K562 (cell line): ENCODE measurements at regions not wholly inside any gene's neighbourhood (a gene's known extent, or its start where the extent isn't known, plus 50 kb on each side); places are given as distances from the start of the nearest gene placed in this dataset.

Source experiments
- ATAC-seq: fragments of 200-7000 bp; cut with Tn5 transposase; 3 replicates; pipeline ENCODE4 v1.9.1; 2020; ENCODE audit warnings: moderate library complexity
- BruUV-seq: library from RNA; stranded (reverse); fragments of 400-500 nt; replicated peaks from 2 replicates; lab custom pipeline; 2021; lab: Mats Ljungman, UMichigan
- CTCF ChIA-PET: fragments of 300-600 bp; formaldehyde crosslinking; extraction: SDS; loops from one replicate; lab custom pipeline; 2021; ENCODE audit warnings: low intra/inter-chr PET ratio; lab: Yijun Ruan, JAX
- POLR2A ChIA-PET: fragments of 300-600, 350-650 bp; sonication (Branson Sonifier 250); formaldehyde crosslinking; extraction: SDS; loops from one replicate; lab custom pipeline; 2021; ENCODE audit warnings: antibody characterized with exemption, inconsistent platforms; lab: Yijun Ruan, JAX
- DNase-seq, 4 experiments: peaks; one replicate each; pipeline versions ENCODE4 v3.0.0 to v3.0.0-alpha.2; 2011 to 2018; ENCODE audit warnings: low spot score in 3 of 4, mixed read lengths in 3 of 4; ENCODE audit errors: extremely low read depth in 1 of 4
- FAIRE-seq: peaks from 2 replicates; lab custom pipeline; 2011; peaks lifted over from hg19 to GRCh38; lab: Jason Lieb, UNC
- H2AFZ ChIP-seq: 2 replicates; pipeline ENCODE4 v1.6.0; 2011; ENCODE audit warnings: low read depth, low read length, control low read depth, inconsistent platforms
- H3K27ac ChIP-seq: fragments of 200-600 bp; 3 replicates; pipeline ENCODE4 v1.8.0; 2011; ENCODE audit warnings: low read depth, mild to moderate bottlenecking, control low read depth, inconsistent platforms, low read length, moderate library complexity, mixed read lengths; ENCODE audit errors: extremely low read depth
- H3K27me3 ChIP-seq, 2 experiments: fragments of 300-600 bp in 1 of 2; 2 replicates in 1 of 2; 3 replicates in 1 of 2; pipeline versions ENCODE4 v1.6.0 to v1.8.0; 2011; ENCODE audit warnings: inconsistent platforms in 2 of 2, low read length in 2 of 2, mild to moderate bottlenecking in 1 of 2, mixed read lengths in 1 of 2, moderate library complexity in 1 of 2; ENCODE audit not compliant: control insufficient read depth in 2 of 2, insufficient read depth in 2 of 2
- H3K36me3 ChIP-seq: fragments of 300-600 bp; 3 replicates; pipeline ENCODE4 v1.8.0; 2011; ENCODE audit warnings: mild to moderate bottlenecking, low read length, inconsistent platforms; ENCODE audit not compliant: control insufficient read depth, insufficient read depth
- H3K4me1 ChIP-seq, 2 experiments: fragments of 200-600 bp in 1 of 2; replicated peaks in 1 of 2; 2 replicates in 1 of 2; 3 replicates in 1 of 2; pipeline versions ENCODE4 v1.5.1 to v1.8.0; 2011; ENCODE audit warnings: inconsistent platforms in 2 of 2, low read length in 2 of 2, mild to moderate bottlenecking in 1 of 2, mixed read lengths in 1 of 2, moderate library complexity in 1 of 2; ENCODE audit not compliant: control insufficient read depth in 2 of 2, insufficient read depth in 2 of 2
- H3K4me2 ChIP-seq: 2 replicates; pipeline ENCODE4 v1.6.1; 2011; ENCODE audit warnings: low read length, control low read depth, inconsistent platforms, mixed read lengths; ENCODE audit not compliant: insufficient read depth
- H3K4me3 ChIP-seq: fragments of 200-600 bp; sonication (generic), shearing (Covaris generic); 2 replicates; pipeline ENCODE4 v1.5.1; 2016; ENCODE audit warnings: control low read depth, inconsistent platforms
- H3K79me2 ChIP-seq: fragments of 200-600 bp; 3 replicates; pipeline ENCODE4 v1.8.0; 2011; ENCODE audit warnings: low read length, inconsistent platforms; ENCODE audit not compliant: control insufficient read depth, insufficient read depth
- H3K9ac ChIP-seq, 2 experiments: 2 replicates each; pipeline versions ENCODE4 v1.6.0 to v1.6.1; 2011; ENCODE audit warnings: low read depth in 2 of 2, low read length in 2 of 2, control low read depth in 1 of 2, inconsistent platforms in 1 of 2, mild to moderate bottlenecking in 1 of 2, mixed read lengths in 1 of 2; ENCODE audit not compliant: insufficient read depth in 1 of 2
- H3K9me1 ChIP-seq: one replicate; pipeline ENCODE4 v1.6.0; 2011; ENCODE audit warnings: inconsistent platforms, mild to moderate bottlenecking, low read length, moderate library complexity; ENCODE audit not compliant: control insufficient read depth, insufficient read depth
- H3K9me3 ChIP-seq: replicated peaks from 2 replicates; pipeline ENCODE4 v1.5.1; 2011; ENCODE audit warnings: low read depth, low read length, inconsistent platforms; ENCODE audit not compliant: control insufficient read depth, insufficient read depth
- H4K20me1 ChIP-seq: replicated peaks from 2 replicates; pipeline ENCODE4 v1.6.1; 2011; ENCODE audit warnings: low read length, inconsistent platforms, mixed read lengths; ENCODE audit not compliant: control insufficient read depth, insufficient read depth
- NRF1 ChIP-seq, 2 experiments: fragments of 450-650 bp; IDR thresholded peaks in 1 of 2; conservative IDR thresholded peaks in 1 of 2; 2 replicates each; pipeline ENCODE4 v1.6.1; 2014; ENCODE audit warnings: mild to moderate bottlenecking in 2 of 2
- POLR2B ChIP-seq: fragments of 450-650 bp; IDR thresholded peaks from 2 replicates; pipeline ENCODE4 v1.6.1; 2018; ENCODE audit warnings: low read depth; ENCODE audit not compliant: partially characterized antibody
- SAFB ChIP-seq: fragments of 200-400 bp; formaldehyde crosslinking; IDR thresholded peaks from 2 replicates; pipeline ENCODE4 v1.6.1; 2017; ENCODE audit warnings: low read depth, low read length, borderline replicate concordance
- STAT5A ChIP-seq: IDR thresholded peaks from 2 replicates; pipeline ENCODE4 v1.6.1; 2012; ENCODE audit warnings: low read length, inconsistent platforms, borderline replicate concordance
- TEAD4 ChIP-seq, 2 experiments: sonication (generic) in 1 of 2; formaldehyde crosslinking in 1 of 2; IDR thresholded peaks; 2 replicates each; pipeline versions ENCODE4 v1.6.1 to v1.8.0; 2012 to 2022; ENCODE audit warnings: borderline replicate concordance in 1 of 2, inconsistent platforms in 1 of 2, low read length in 1 of 2, mild to moderate bottlenecking in 1 of 2, missing genetic modification reagents in 1 of 2
- ZC3H8 ChIP-seq: fragments of 450-650 bp; IDR thresholded peaks from 2 replicates; pipeline ENCODE4 v1.6.1; 2017
- ZNF146 ChIP-seq: IDR thresholded peaks from one replicate; pipeline ENCODE4 v1.6.1; 2018; ENCODE audit warnings: missing compliant biosample characterization; ENCODE audit not compliant: unreplicated experiment
- ZNF224 ChIP-seq: sonication (generic); formaldehyde crosslinking; IDR thresholded peaks from 2 replicates; pipeline ENCODE4 v1.8.0; 2022; ENCODE audit warnings: mild to moderate bottlenecking, missing genetic modification reagents
- ZNF778 ChIP-seq: fragments of 450-650 bp; formaldehyde crosslinking; IDR thresholded peaks from 2 replicates; pipeline ENCODE4 v1.4.0; 2020; ENCODE audit warnings: mild to moderate bottlenecking, moderate library complexity
- ZNF785 ChIP-seq: fragments of 250-450 bp; sonication (Bioruptor Pico); IDR thresholded peaks from 2 replicates; pipeline ENCODE4 v1.4.0; 2020; ENCODE audit warnings: mild to moderate bottlenecking
- WGBS: fragments of 100-300 bp; shearing (Covaris generic); methylation state at CpG from one replicate; pipeline ENCODE4 v1.1.6; 2016; ENCODE audit warnings: low coverage, mixed read lengths; ENCODE audit not compliant: insufficient coverage; ENCODE audit errors: missing lambda C conversion rate; 5-methylcytosine and 5-hydroxymethylcytosine counted together
- in situ Hi-C: fragments of 300-500 bp; cut with MboI; formaldehyde crosslinking; loops from 4 replicates; pipeline ENCODE4 v1.15.0; 2018; ENCODE audit warnings: inconsistent platforms, mixed read lengths
- intact Hi-C: fragments of 100-400 bp; cut with micrococcal nuclease; formaldehyde crosslinking; loops from 2 replicates; pipeline ENCODE4 v1.14.2; 2022
- TF ChIP-seq, protein P1 (sequence below): IDR thresholded peaks from 2 replicates; pipeline ENCODE4 v1.6.1; 2011; ENCODE audit not compliant: insufficient read length; ENCODE audit errors: extremely low read depth
- TF ChIP-seq, protein P2 (sequence below): sonication (generic); formaldehyde crosslinking; IDR thresholded peaks from 2 replicates; pipeline ENCODE4 v1.8.0; 2022; ENCODE audit warnings: missing genetic modification reagents, mild to moderate bottlenecking, borderline replicate concordance

DNA sequence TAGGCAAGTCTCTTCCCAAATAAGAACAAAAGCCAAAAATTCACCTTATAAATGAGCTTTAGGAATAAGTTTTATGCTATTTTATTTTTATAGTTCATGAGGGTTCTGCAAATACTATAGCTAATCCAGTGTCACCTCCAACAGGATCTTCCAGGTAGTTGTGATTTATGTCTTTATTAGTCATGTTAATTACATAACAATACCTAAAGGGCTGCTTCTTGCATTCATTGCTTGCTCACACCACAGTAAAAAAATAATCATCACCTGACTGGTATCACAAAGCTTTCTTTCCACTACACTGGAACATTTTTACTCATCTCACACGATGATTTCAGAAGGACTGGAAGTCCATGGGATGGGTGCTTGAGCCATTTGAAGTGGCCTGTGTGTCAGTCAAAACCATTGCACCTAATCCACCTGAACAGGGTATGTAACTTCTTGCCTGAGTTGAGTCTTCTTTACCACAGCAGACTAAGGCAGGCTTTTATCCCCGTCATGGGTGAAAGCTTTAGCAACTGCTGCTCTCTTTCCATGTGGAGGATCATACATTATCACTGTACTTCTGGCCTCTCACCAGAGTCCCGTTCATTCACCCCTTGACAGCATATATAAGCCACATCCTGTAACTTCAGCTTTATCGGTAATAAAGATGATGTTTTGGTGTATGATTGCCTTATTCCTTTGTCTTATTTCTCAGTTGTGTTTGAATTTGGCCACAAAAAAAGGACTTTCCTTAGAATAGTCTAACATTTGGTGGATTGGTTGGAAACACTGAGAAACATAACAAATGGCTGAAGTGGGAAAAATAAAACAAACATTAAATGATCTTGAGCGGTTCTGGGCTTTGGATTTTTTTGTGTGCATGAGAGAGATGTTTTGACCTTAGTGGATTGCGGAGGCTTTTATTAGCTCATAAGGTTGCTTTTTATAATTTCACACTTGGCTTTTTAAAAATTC is 382.6 kb upstream of the THBS1 start:
- H3K9me1 ChIP-seq, result no peaks in the 10 kb centered on the region
- CTCF ChIA-PET, result no interaction called here
- DNase-seq (no peak), ATAC-seq (no peak)
- H3K9ac ChIP-seq, result no peak overlapping the region
- TF ChIP-seq STAT5A (no peak), NRF1 (conservative IDR thresholded peaks at IDR 0.05 in 1 of 2, IDR thresholded peaks at IDR 0.05 in 1 of 2) (no peak), ZNF146 (CRISPR knock-in tag) (no peak), ZNF785 (CRISPR knock-in tag) (no peak), TEAD4 (IDR thresholded peaks at IDR 0.05; ENCODE audit: low read length) (no peak), TEAD4 (CRISPR knock-in tag; IDR thresholded peaks at IDR 0.05; ENCODE audit: borderline replicate concordance) (no peak), SAFB (no peak), ZNF778 (CRISPR knock-in tag) (no peak), ZNF224 (CRISPR knock-in tag) (no peak), POLR2B (no peak), ZC3H8 (no peak)
- TF ChIP-seq, protein P1, sequence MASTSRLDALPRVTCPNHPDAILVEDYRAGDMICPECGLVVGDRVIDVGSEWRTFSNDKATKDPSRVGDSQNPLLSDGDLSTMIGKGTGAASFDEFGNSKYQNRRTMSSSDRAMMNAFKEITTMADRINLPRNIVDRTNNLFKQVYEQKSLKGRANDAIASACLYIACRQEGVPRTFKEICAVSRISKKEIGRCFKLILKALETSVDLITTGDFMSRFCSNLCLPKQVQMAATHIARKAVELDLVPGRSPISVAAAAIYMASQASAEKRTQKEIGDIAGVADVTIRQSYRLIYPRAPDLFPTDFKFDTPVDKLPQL, result no peak
- TF ChIP-seq, protein P2, sequence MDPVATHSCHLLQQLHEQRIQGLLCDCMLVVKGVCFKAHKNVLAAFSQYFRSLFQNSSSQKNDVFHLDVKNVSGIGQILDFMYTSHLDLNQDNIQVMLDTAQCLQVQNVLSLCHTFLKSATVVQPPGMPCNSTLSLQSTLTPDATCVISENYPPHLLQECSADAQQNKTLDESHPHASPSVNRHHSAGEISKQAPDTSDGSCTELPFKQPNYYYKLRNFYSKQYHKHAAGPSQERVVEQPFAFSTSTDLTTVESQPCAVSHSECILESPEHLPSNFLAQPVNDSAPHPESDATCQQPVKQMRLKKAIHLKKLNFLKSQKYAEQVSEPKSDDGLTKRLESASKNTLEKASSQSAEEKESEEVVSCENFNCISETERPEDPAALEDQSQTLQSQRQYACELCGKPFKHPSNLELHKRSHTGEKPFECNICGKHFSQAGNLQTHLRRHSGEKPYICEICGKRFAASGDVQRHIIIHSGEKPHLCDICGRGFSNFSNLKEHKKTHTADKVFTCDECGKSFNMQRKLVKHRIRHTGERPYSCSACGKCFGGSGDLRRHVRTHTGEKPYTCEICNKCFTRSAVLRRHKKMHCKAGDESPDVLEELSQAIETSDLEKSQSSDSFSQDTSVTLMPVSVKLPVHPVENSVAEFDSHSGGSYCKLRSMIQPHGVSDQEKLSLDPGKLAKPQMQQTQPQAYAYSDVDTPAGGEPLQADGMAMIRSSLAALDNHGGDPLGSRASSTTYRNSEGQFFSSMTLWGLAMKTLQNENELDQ (CRISPR knock-in tag), result no peak
- TF ChIP-seq, all 486 proteins: peak for 0
- no peaks in the 10 kb centered on the region for H3K36me3 ChIP-seq
- H2AFZ ChIP-seq, result no peak overlapping the region
- H3K27ac ChIP-seq, result no peak overlapping the region
- H3K4me2 ChIP-seq, result no peak overlapping the region
- no TSS peak for BruUV-seq
- WGBS, result 0% methylated on average over 6 of the region's 6 CpGs
- no peak overlapping the region for H3K4me3 ChIP-seq
- no peak for FAIRE-seq
- in situ Hi-C loops (no loop called here), intact Hi-C loops (no loop called here)
- H4K20me1 ChIP-seq, result no peaks in the 10 kb centered on the region
- no peaks in the 10 kb centered on the region for H3K4me1 ChIP-seq
- H3K79me2 ChIP-seq, result no peaks in the 10 kb centered on the region
- POLR2A ChIA-PET, result interaction anchor here (1.3 kb wide), 1 partner anchor 9 kb away, joined by 4 read pairs; no protein-coding TSS in a partner anchor
- peaks cover 2 to 9% of the 10 kb centered on the region in 2 experiments; a peak in 4 of 5 replicates for H3K27me3 ChIP-seq
- no peaks in the 10 kb centered on the region for H3K9me3 ChIP-seq
